Globus pallidus (tissue), 1 donor: ENCODE measurements at regions not wholly inside any gene's neighbourhood (a gene's known extent, or its start where the extent isn't known, plus 50 kb on each side); places are given as distances from the start of the nearest gene placed in this dataset.
A peak's percentile ranks its signal among the peaks of the same experiment; 100 is the strongest.

ENCODE experiments used
- DNase-seq: peaks from one replicate; pipeline ENCODE4 v3.0.0-alpha.2; 2015; ENCODE audit warnings: low spot score

- no peak for DNase-seq
Measured at GRCh38 chr2:20150110-20150706, 74.7 kb downstream of the SDC1 start.

GRCh38 chr2:20149703-20150030, 75.3 kb downstream of the SDC1 start:
- DNase-seq: no peak

- no peak for DNase-seq
Measured at GRCh38 chr2:20148923-20149702, 75.8 kb downstream of the SDC1 start.

DNA sequence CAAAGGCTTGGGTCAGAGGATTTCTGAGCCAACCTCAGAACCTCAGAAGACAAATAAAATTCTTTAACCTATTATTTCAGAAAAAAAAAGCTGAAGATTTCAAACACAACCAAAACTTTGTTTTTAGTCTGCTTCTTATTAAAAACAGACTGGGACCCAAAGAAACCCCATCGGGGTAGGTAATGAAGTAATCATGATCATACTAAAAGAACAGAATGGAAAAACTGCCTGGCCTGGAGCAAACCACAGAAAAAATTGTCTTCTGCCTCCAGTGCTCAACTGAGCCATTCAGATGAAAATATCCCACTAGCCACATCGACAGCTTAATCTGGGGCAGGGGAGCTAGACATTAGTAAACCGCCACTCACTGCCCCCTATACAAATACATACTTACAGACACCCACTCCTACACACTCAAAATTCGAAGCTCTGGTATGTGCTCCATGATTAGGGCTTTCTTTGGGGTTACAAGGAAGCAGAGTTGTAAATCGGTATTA, 76.5 kb downstream of the SDC1 start:
- DNase-seq: no peak

DNA sequence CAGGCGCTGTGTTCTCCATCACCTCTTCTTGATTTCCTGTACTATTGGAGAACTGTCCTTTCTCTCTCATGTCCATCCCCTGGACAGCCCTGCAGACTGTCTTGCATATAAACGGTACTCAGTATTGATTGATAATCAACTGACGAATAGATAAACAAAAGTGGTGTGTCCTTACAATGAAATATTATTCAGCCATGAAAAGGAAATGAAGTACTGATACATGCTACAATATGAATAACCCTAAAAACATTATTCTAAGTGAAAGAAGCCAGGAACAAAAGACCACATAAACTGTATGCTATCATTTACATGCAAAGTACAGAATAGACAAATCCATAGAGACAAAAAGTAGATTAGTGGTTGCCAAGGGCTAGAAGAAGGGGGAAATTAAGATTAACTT, 77.6 kb downstream of the SDC1 start:
- no peak for DNase-seq

- no peak for DNase-seq
Measured at GRCh38 chr2:20146401-20146800, 78.5 kb downstream of the SDC1 start.

- no peak for DNase-seq
Measured at GRCh38 chr2:20145497-20146193, 79.3 kb downstream of the SDC1 start.

- DNase-seq: no peak
Measured at GRCh38 chr2:20144861-20145260, 80.1 kb downstream of the SDC1 start.

GRCh38 chr2:20144196-20144595, 80.7 kb downstream of the SDC1 start:
- no peak for DNase-seq

DNA sequence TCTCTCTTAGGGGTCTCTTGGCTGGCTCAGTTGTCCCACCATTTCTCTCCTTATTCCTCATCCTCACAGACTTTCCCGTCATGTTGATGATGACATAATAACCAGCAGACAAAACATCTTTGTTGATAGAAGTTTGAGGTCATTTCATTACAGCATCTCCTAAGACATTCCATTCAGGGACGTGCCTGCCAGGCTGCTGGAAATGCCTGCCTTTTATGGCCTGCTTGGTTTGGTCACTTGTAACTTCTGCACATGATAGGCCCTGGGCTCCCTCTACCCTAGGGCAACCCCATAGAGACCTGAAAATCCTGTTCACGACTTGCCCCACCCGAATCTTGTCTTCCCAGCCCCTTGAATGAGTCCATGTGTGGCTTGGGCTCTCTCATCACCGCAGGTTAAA, 81.7 kb downstream of the SDC1 start:
- DNase-seq: no peak

DNA sequence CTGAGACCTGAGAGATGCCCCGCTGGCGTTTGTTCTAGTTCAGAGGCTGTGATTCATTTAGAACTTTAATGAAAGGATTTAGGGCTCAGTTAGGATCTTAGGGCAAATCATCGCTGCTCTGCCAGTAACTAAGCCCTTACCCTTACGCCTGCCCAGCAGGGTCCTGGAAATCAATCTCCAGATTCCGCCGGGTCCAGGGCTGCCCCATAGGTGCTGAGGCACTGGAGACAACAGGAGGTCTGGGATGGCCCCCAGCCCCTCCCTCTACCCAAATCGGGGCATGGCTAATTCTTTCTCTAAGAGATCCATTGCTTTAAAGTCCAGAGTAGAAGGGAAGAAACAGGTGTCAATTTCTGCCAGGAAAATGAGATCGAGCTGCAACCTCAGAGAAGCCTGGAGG, 83.1 kb downstream of the SDC1 start:
- no peak for DNase-seq

DNA sequence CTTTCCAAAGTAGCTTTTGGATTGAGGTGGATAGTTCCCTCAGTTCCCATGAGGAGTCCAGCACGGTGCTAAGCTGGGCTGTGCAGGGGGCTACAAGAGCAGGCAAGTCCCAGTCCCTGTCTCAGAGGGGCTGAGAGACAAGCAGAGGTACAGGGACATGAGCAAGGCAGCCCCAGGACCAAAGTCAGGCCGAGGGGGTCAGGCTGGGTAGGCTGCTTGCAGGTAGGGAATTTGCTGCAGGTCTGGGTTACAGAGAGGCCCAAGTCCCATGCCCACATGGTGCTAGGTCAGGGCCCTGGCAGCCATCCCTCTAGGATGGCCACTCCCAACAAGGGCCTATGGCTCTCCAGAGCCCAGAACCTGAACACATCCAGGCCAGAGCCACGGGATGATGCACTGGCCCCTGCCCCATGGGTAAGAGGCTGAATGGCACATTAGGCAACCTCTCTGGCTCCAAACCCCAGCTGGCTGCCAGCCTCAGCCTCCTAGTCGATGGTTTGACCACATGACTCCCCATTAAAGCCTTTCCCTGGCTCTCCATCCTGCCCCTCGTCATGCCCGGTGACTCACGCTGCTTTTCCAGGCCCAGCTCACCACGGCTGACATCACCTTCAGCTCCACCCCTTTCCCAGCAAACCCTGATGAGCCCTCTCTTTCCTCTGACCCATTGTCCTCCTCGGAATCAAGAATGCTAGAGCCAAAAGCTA, 83.7 kb downstream of the SDC1 start:
- DNase-seq: no peak

- no peak for DNase-seq
Measured at GRCh38 chr2:20140321-20141055, 84.4 kb downstream of the SDC1 start.

GRCh38 chr2:20139407-20140172, 85.3 kb downstream of the SDC1 start:
- DNase-seq: no peak

DNA sequence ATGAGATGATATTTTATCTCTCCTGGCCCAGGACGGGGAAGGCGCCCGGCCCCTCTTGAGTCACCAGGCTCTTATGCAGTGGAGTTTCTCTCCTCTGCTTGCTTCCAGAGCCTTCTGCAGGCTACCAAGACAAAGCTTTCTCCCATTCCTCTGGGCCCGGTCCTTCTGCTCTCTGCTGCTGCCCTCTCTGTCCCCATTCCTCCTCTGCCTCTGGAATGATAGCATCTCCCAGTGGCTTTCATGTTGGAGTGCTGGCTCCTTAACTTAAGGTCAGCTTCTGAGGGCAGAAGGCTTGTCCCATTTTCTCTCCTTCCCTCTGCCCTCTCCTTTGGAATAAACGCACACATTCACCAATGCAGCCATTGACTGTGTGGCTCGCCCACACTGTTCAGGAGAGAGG, 86.2 kb downstream of the SDC1 start:
- DNase-seq: no peak

DNA sequence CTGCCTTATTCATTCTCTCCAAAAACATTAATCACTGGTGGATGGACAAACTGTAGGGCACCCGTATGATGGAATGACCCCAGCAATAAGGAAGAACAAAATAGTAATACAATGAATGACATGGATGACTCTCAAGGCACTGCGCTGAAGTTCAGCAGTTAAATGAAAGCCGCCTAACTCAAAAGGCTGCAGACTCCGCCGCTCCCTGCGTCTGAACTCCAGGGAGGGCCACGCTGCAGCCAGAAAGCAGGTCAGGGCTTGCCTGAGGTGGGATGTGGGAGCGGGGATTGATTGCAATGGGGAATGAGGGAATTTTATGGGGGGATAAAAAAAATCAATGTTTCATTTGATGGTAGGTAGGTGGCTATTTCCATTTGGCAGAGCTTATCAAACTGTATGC, 86.5 kb upstream of the LAPTM4A start:
- no peak for DNase-seq

GRCh38 chr2:20137131-20137571, 85.7 kb upstream of the LAPTM4A start:
- DNase-seq: no peak

DNA sequence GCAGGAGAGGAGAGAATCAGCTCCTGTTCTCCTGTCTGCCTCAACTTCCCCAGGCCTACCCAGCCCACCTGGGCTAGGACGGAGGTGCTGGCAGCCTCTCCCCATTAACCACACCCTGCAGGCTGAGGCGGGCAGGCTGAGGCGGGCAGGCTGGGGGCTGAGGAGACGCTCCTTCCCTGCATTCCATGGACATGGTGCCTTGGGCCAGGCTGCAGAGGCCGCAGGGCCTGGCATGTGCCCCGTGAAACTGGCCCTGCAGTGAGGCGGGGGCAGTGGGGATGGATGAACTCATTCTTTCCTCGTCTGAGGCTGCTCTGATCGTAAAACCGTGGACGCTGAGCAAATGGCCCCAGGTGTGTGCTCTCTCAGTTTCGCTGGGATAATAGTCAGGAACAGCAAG, 84.7 kb upstream of the LAPTM4A start:
- no peak for DNase-seq

- DNase-seq: peak; percentile 30
Measured at GRCh38 chr2:20135631-20136050, 84.2 kb upstream of the LAPTM4A start.

DNA sequence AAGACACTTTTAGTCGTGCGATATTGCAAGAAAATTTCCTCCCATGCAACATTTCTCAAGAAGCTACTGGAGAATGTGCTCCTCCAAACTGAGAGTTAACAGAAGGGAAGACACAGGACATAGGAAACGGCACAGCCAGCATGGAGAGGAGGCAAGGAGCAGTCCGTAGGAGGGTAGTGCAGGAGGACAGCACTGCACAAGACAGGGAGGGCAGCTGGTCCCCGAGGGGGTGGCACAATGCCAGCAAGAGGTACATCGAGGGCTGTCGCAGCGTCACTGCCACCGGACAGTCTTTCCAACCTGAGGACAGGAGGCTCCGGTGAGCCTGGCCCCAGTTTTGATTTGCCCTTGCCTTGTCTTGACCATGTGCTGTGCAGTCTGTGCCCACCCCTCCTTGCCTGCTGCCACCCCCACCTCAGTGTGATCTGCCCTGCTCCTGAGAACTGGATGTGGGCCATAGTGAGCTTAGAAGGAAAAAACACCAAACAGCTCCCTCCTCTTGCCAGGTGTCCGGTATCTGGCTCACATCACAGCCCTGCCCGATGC, 81.6 kb upstream of the LAPTM4A start:
- no peak for DNase-seq
